ENCODE measurements at regions not wholly inside any gene's neighbourhood (a gene's known extent, or its start where the extent isn't known, plus 50 kb on each side); places are given as distances from the start of the nearest gene placed in this dataset.

GRCh38 chr17:73795730-73796129 is 151.5 kb upstream of the SDK2 start (continued):
- no peak for TF ChIP-seq ZNF326 (CRISPR knock-in tag; IDR thresholded peaks at IDR 0.05; ENCODE audit: borderline replicate concordance)
- TF ChIP-seq ZKSCAN1 (IDR thresholded peaks at IDR 0.05; ENCODE audit: low read length), result no peak
- peak; percentile 84 for TF ChIP-seq FOSL2 (CRISPR knock-in tag; IDR thresholded peaks at IDR 0.05)
- TF ChIP-seq MIXL1 (CRISPR knock-in tag; IDR thresholded peaks at IDR 0.05), result peak; percentile 24; the same call in 1 of the 2 replicates
- TF ChIP-seq CSRNP1 (CRISPR knock-in tag; IDR thresholded peaks at IDR 0.05), result no peak
- no peak for TF ChIP-seq SRSF1 (optimal IDR thresholded peaks at IDR 0.05; ENCODE audit: low read depth, low read length)
- peak; percentile 71; the same call in 1 of the 2 replicates for TF ChIP-seq SIX1 (CRISPR knock-in tag; IDR thresholded peaks at IDR 0.05; ENCODE audit: borderline replicate concordance)
- peak; percentile 42; the same call in 1 of the 2 replicates for TF ChIP-seq HDAC1 (CRISPR knock-in tag; IDR thresholded peaks at IDR 0.05)
- TF ChIP-seq SAP130 (CRISPR knock-in tag; IDR thresholded peaks at IDR 0.05; ENCODE audit: low read depth), result peak; percentile 79
- TF ChIP-seq SOX6 (IDR thresholded peaks at IDR 0.05), result no peak
- peak; percentile 92 for TF ChIP-seq SOX6 (CRISPR knock-in tag; IDR thresholded peaks at IDR 0.05)
- peak; percentile 37; the same call in 1 of the 2 replicates for TF ChIP-seq REPIN1 (CRISPR knock-in tag; IDR thresholded peaks at IDR 0.05; ENCODE audit: borderline replicate concordance, low read depth)
- TF ChIP-seq ZBTB33 (CRISPR knock-in tag; IDR thresholded peaks at IDR 0.05), result peak; percentile 57; the same call in 1 of the 2 replicates
- TF ChIP-seq ZNF577 (CRISPR knock-in tag; IDR thresholded peaks at IDR 0.05; ENCODE audit: borderline replicate concordance, low read depth), result no peak
- TF ChIP-seq ZNF264 (CRISPR knock-in tag; IDR thresholded peaks at IDR 0.05), result no peak
- no peak for TF ChIP-seq GABPA (IDR thresholded peaks at IDR 0.05; ENCODE audit: low read depth, low read length)
- no peak for TF ChIP-seq GABPA (CRISPR knock-in tag; IDR thresholded peaks at IDR 0.05; ENCODE audit: low read depth)
- no peak for TF ChIP-seq SPEN (CRISPR knock-in tag; IDR thresholded peaks at IDR 0.05; ENCODE audit: low read depth)
- TF ChIP-seq EP300 (IDR thresholded peaks at IDR 0.05; ENCODE audit: low read depth in 2 of 2, low read length in 2 of 2), result peak; percentile 58 to 90; a peak in 2 of 4 replicates
- TF ChIP-seq EP300 (CRISPR knock-in tag; IDR thresholded peaks at IDR 0.05; ENCODE audit: borderline replicate concordance), result peak; percentile 74
- TF ChIP-seq FOXO1 (CRISPR knock-in tag; IDR thresholded peaks at IDR 0.05), result peak; percentile 82
- TF ChIP-seq TFAP4 (IDR thresholded peaks at IDR 0.05; ENCODE audit: borderline replicate concordance, low read depth), result peak; percentile 91
- TF ChIP-seq CTCF (CRISPR knock-in tag; IDR thresholded peaks at IDR 0.05), result 0 out of 2 replicates have a peak, but pooled peaks have one; percentile 6
- no peak for TF ChIP-seq MNT (IDR thresholded peaks at IDR 0.05)

All from HepG2 (cell line).